ENCODE measurements at regions not wholly inside any gene's neighbourhood (a gene's known extent, or its start where the extent isn't known, plus 50 kb on each side); places are given as distances from the start of the nearest gene placed in this dataset. TPM values are rescaled to one million over a fixed set of nuclear protein-coding genes. Genes with fewer than 3 reads are reported as not detected.

- no peaks in the 10 kb centered on the region for H3K36me3 ChIP-seq (ENCODE audit: insufficient read depth, low read length)
- no peak for DNase-seq (ENCODE audit: insufficient read length, low spot score, missing footprints)
- no peak overlapping the region for H3K27ac ChIP-seq (ENCODE audit: low read depth, low read length)
- H3K4me2 ChIP-seq (ENCODE audit: insufficient read depth, low read length), result no peak overlapping the region
- no peaks in the 10 kb centered on the region for H3K4me1 ChIP-seq (ENCODE audit: insufficient read depth, low read length)
- no peaks in the 10 kb centered on the region for H3K79me2 ChIP-seq (ENCODE audit: insufficient read depth, low read length)
- H4K20me1 ChIP-seq (ENCODE audit: insufficient read depth, low read length), result no peaks in the 10 kb centered on the region
- H3K27me3 ChIP-seq (ENCODE audit: insufficient read depth, low read length), result no peaks in the 10 kb centered on the region
- no peaks in the 10 kb centered on the region for H3K9me3 ChIP-seq (ENCODE audit: low read depth, low read length)
- no peak overlapping the region for H2AFZ ChIP-seq (ENCODE audit: low read length)
- no peak overlapping the region for H3K4me3 ChIP-seq (ENCODE audit: insufficient read depth, low read length)
- no peak for TF ChIP-seq CTCF (IDR thresholded peaks at IDR 0.05; ENCODE audit: extremely low read depth, low read depth, low read length)
Measured at GRCh38 chr20:59530782-59531181, 73.6 kb upstream of the PHACTR3 start.

- no peak overlapping the region for H2AFZ ChIP-seq (ENCODE audit: low read length)
- H4K20me1 ChIP-seq (ENCODE audit: insufficient read depth, low read length), result no peaks in the 10 kb centered on the region
- no peaks in the 10 kb centered on the region for H3K36me3 ChIP-seq (ENCODE audit: insufficient read depth, low read length)
- no peaks in the 10 kb centered on the region for H3K9me3 ChIP-seq (ENCODE audit: low read depth, low read length)
- no peaks in the 10 kb centered on the region for H3K4me1 ChIP-seq (ENCODE audit: insufficient read depth, low read length)
- TF ChIP-seq CTCF (IDR thresholded peaks at IDR 0.05; ENCODE audit: extremely low read depth, low read depth, low read length), result no peak
- no peak overlapping the region for H3K4me3 ChIP-seq (ENCODE audit: insufficient read depth, low read length)
- no peaks in the 10 kb centered on the region for H3K27me3 ChIP-seq (ENCODE audit: insufficient read depth, low read length)
- no peak overlapping the region for H3K27ac ChIP-seq (ENCODE audit: low read depth, low read length)
- H3K4me2 ChIP-seq (ENCODE audit: insufficient read depth, low read length), result no peak overlapping the region
- H3K79me2 ChIP-seq (ENCODE audit: insufficient read depth, low read length), result no peaks in the 10 kb centered on the region
- DNase-seq (ENCODE audit: insufficient read length, low spot score, missing footprints), result no peak
Measured at GRCh38 chr20:59537991-59538390, 66.3 kb upstream of the PHACTR3 start.

GRCh38 chr20:59547596-59547995, 56.7 kb upstream of the PHACTR3 start:
- TF ChIP-seq CTCF (IDR thresholded peaks at IDR 0.05; ENCODE audit: extremely low read depth, low read depth, low read length), result no peak
- Histone ChIP-seq H4K20me1 (ENCODE audit: insufficient read depth, low read length) (no peaks in the 10 kb centered on the region), H3K27ac (ENCODE audit: low read depth, low read length) (no peak overlapping the region), H3K79me2 (ENCODE audit: insufficient read depth, low read length) (no peaks in the 10 kb centered on the region), H2AFZ (ENCODE audit: low read length) (no peak overlapping the region), H3K9me3 (ENCODE audit: low read depth, low read length) (no peaks in the 10 kb centered on the region), H3K4me2 (ENCODE audit: insufficient read depth, low read length) (no peak overlapping the region), H3K36me3 (ENCODE audit: insufficient read depth, low read length) (no peaks in the 10 kb centered on the region), H3K4me1 (ENCODE audit: insufficient read depth, low read length) (no peaks in the 10 kb centered on the region), H3K27me3 (ENCODE audit: insufficient read depth, low read length) (no peaks in the 10 kb centered on the region), H3K4me3 (ENCODE audit: insufficient read depth, low read length) (no peak overlapping the region)
- DNase-seq (ENCODE audit: insufficient read length, low spot score, missing footprints), result no peak

Small RNA genes in the stretch of these regions (small RNA-seq; reads per million reads assigned to genes)
- gene PIEZO1P1, result not detected
